HG03571 (cell line): ENCODE measurements at regions not wholly inside any gene's neighbourhood (a gene's known extent, or its start where the extent isn't known, plus 50 kb on each side); places are given as distances from the start of the nearest gene placed in this dataset.
A peak's percentile ranks its signal among the peaks of the same experiment; 100 is the strongest.

Experiments used
- ATAC-seq: cut with Tn5 transposase; IDR thresholded peaks from one replicate; pipeline ENCODE4 v1.9.1; 2021; ENCODE audit not compliant: unreplicated experiment

- ATAC-seq, result no peak
Observed at GRCh38 chr5:86875539-86875938, 257.8 kb downstream of the COX7C start.

GRCh38 chr5:86878250-86878649, 260.5 kb downstream of the COX7C start:
- no peak for ATAC-seq

- no peak for ATAC-seq
Observed at GRCh38 chr5:86879086-86879485, 261.3 kb downstream of the COX7C start.

- no peak for ATAC-seq
Observed at GRCh38 chr5:86880344-86880743, 262.6 kb downstream of the COX7C start.

GRCh38 chr5:86880785-86881492, 263.2 kb downstream of the COX7C start:
- peak; percentile 87 for ATAC-seq

- no peak for ATAC-seq
Observed at GRCh38 chr5:86881493-86882090, 263.9 kb downstream of the COX7C start.

GRCh38 chr5:86884608-86885007, 266.9 kb downstream of the COX7C start:
- ATAC-seq, result no peak

GRCh38 chr5:86885011-86885410, 267.3 kb downstream of the COX7C start:
- no peak for ATAC-seq

GRCh38 chr5:86885489-86886230, 267.9 kb downstream of the COX7C start:
- ATAC-seq, result no peak

- no peak for ATAC-seq
Observed at GRCh38 chr5:86890375-86890774, 272.6 kb downstream of the COX7C start.

GRCh38 chr5:86894056-86894455, 276.3 kb downstream of the COX7C start:
- ATAC-seq, result no peak

- ATAC-seq, result no peak
Observed at GRCh38 chr5:86896916-86897315, 279.2 kb downstream of the COX7C start.

GRCh38 chr5:86909418-86910295, 291.9 kb downstream of the COX7C start:
- ATAC-seq, result no peak

GRCh38 chr5:86917117-86917579, 299.4 kb downstream of the COX7C start:
- ATAC-seq, result no peak

GRCh38 chr5:86918246-86918645, 300.5 kb downstream of the COX7C start:
- ATAC-seq, result no peak

GRCh38 chr5:86926033-86926432, 308.3 kb downstream of the COX7C start:
- ATAC-seq, result no peak

- no peak for ATAC-seq
Observed at GRCh38 chr5:86929123-86929766, 311.5 kb downstream of the COX7C start.

- no peak for ATAC-seq
Observed at GRCh38 chr5:86951761-86952160, 315.9 kb upstream of the RASA1 start.

GRCh38 chr5:86964889-86965288, 302.8 kb upstream of the RASA1 start:
- ATAC-seq, result no peak

- ATAC-seq, result no peak
Observed at GRCh38 chr5:86968301-86968753, 299.4 kb upstream of the RASA1 start.
